ENCODE measurements at regions not wholly inside any gene's neighbourhood (a gene's known extent, or its start where the extent isn't known, plus 50 kb on each side); places are given as distances from the start of the nearest gene placed in this dataset.

DNA sequence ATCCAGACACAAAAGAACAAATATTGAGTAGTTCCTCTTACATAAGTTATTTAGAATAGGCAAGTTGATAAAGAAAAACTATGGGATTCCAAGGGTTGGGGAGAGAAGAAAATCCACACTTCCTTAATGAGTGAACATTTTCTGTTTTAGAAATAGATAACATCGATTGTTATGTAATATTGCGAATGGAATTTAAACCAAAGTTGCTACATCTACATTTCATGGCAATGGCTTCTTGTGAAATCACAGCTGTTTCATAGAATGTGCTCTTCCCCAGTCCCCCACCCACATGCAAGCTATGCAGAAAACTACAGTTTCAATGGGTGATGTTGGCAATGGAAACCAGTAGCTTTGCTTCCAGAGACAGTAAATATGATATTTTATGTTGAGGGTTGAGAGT is 1639.5 kb downstream of the SI start:
- DNase-seq (ENCODE audit: extremely low read depth in 1 of 4, low spot score in 3 of 4) = no peak
- no TSS peak for BruUV-seq (replicated peaks)
- ChIA-PET CTCF (ENCODE audit: low intra/inter-chr PET ratio) (no interaction called here), POLR2A (no interaction called here)
- Histone ChIP-seq H3K4me2 (ENCODE audit: insufficient read depth, low read length) (no peak overlapping the region), H3K27me3 (ENCODE audit: control insufficient read depth in 2 of 2, insufficient read depth in 2 of 2, low read length in 2 of 2) (no peaks in the 10 kb centered on the region), H3K9ac (ENCODE audit: insufficient read depth in 1 of 2, low read depth in 2 of 2, low read length in 2 of 2) (no peak overlapping the region), H2AFZ (ENCODE audit: low read depth, low read length) (no peak overlapping the region), H3K9me1 (ENCODE audit: control insufficient read depth, insufficient read depth, low read length) (no peaks in the 10 kb centered on the region), H3K79me2 (ENCODE audit: control insufficient read depth, insufficient read depth, low read length) (no peaks in the 10 kb centered on the region), H3K36me3 (ENCODE audit: control insufficient read depth, insufficient read depth, low read length) (no peaks in the 10 kb centered on the region), H3K4me1 (replicated peaks in 1 of 2; ENCODE audit: control insufficient read depth in 2 of 2, insufficient read depth in 2 of 2, low read length in 2 of 2) (no peaks in the 10 kb centered on the region), H4K20me1 (replicated peaks; ENCODE audit: control insufficient read depth, insufficient read depth, low read length) (no peaks in the 10 kb centered on the region), H3K4me3 (no peak overlapping the region), H3K9me3 (replicated peaks; ENCODE audit: control insufficient read depth, insufficient read depth, low read depth, low read length) (no peaks in the 10 kb centered on the region), H3K27ac (ENCODE audit: extremely low read depth, low read depth, low read length) (no peak overlapping the region)
- in situ Hi-C loops (cut with MboI) = no loop called here
- 16% methylated on average over 2 of the region's 2 CpGs for WGBS (ENCODE audit: insufficient coverage, low coverage, missing lambda C conversion rate)
- no peak for ATAC-seq
- intact Hi-C loops (cut with micrococcal nuclease) = no loop called here
- no peak for FAIRE-seq
- TF ChIP-seq HMGN3 (IDR thresholded peaks at IDR 0.05; ENCODE audit: borderline replicate concordance, extremely low read depth, insufficient read length, low read depth, low read length) (no peak), FOXP1 (CRISPR knock-in tag; IDR thresholded peaks at IDR 0.05) (no peak), CXXC5 (CRISPR knock-in tag; IDR thresholded peaks at IDR 0.05) (no peak), FOSL1 (tag; conservative IDR thresholded peaks at IDR 0.05) (no peak), ELF4 (CRISPR knock-in tag; IDR thresholded peaks at IDR 0.05) (no peak), ETV6 (IDR thresholded peaks at IDR 0.05; ENCODE audit: borderline replicate concordance in 1 of 2, low read depth in 2 of 2, low read length in 1 of 2) (no peak), ETV6 (CRISPR knock-in tag; IDR thresholded peaks at IDR 0.05; ENCODE audit: borderline replicate concordance) (no peak), HCFC1 (IDR thresholded peaks at IDR 0.05; ENCODE audit: low read depth, low read length) (no peak), ADNP (tag; IDR thresholded peaks at IDR 0.05) (no peak), ZNF589 (CRISPR knock-in tag; IDR thresholded peaks at IDR 0.05; ENCODE audit: low read depth) (no peak), ZBTB17 (CRISPR knock-in tag; IDR thresholded peaks at IDR 0.05) (no peak)
- TF ChIP-seq, protein P1, sequence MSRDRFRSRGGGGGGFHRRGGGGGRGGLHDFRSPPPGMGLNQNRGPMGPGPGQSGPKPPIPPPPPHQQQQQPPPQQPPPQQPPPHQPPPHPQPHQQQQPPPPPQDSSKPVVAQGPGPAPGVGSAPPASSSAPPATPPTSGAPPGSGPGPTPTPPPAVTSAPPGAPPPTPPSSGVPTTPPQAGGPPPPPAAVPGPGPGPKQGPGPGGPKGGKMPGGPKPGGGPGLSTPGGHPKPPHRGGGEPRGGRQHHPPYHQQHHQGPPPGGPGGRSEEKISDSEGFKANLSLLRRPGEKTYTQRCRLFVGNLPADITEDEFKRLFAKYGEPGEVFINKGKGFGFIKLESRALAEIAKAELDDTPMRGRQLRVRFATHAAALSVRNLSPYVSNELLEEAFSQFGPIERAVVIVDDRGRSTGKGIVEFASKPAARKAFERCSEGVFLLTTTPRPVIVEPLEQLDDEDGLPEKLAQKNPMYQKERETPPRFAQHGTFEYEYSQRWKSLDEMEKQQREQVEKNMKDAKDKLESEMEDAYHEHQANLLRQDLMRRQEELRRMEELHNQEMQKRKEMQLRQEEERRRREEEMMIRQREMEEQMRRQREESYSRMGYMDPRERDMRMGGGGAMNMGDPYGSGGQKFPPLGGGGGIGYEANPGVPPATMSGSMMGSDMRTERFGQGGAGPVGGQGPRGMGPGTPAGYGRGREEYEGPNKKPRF (IDR thresholded peaks at IDR 0.05; ENCODE audit: low read depth, low read length) = no peak
- TF ChIP-seq, protein P2, sequence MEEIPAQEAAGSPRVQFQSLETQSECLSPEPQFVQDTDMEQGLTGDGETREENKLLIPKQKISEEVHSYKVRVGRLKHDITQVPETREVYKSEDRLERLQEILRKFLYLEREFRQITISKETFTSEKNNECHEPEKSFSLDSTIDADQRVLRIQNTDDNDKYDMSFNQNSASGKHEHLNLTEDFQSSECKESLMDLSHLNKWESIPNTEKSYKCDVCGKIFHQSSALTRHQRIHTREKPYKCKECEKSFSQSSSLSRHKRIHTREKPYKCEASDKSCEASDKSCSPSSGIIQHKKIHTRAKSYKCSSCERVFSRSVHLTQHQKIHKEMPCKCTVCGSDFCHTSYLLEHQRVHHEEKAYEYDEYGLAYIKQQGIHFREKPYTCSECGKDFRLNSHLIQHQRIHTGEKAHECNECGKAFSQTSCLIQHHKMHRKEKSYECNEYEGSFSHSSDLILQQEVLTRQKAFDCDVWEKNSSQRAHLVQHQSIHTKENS (CRISPR knock-in tag; IDR thresholded peaks at IDR 0.05) = no peak
- TF ChIP-seq, protein P3, sequence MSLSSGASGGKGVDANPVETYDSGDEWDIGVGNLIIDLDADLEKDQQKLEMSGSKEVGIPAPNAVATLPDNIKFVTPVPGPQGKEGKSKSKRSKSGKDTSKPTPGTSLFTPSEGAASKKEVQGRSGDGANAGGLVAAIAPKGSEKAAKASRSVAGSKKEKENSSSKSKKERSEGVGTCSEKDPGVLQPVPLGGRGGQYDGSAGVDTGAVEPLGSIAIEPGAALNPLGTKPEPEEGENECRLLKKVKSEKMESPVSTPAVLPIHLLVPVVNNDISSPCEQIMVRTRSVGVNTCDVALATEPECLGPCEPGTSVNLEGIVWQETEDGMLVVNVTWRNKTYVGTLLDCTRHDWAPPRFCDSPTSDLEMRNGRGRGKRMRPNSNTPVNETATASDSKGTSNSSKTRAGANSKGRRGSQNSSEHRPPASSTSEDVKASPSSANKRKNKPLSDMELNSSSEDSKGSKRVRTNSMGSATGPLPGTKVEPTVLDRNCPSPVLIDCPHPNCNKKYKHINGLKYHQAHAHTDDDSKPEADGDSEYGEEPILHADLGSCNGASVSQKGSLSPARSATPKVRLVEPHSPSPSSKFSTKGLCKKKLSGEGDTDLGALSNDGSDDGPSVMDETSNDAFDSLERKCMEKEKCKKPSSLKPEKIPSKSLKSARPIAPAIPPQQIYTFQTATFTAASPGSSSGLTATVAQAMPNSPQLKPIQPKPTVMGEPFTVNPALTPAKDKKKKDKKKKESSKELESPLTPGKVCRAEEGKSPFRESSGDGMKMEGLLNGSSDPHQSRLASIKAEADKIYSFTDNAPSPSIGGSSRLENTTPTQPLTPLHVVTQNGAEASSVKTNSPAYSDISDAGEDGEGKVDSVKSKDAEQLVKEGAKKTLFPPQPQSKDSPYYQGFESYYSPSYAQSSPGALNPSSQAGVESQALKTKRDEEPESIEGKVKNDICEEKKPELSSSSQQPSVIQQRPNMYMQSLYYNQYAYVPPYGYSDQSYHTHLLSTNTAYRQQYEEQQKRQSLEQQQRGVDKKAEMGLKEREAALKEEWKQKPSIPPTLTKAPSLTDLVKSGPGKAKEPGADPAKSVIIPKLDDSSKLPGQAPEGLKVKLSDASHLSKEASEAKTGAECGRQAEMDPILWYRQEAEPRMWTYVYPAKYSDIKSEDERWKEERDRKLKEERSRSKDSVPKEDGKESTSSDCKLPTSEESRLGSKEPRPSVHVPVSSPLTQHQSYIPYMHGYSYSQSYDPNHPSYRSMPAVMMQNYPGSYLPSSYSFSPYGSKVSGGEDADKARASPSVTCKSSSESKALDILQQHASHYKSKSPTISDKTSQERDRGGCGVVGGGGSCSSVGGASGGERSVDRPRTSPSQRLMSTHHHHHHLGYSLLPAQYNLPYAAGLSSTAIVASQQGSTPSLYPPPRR (CRISPR knock-in tag; IDR thresholded peaks at IDR 0.05; ENCODE audit: borderline replicate concordance) = no peak
- TF ChIP-seq, protein P4, sequence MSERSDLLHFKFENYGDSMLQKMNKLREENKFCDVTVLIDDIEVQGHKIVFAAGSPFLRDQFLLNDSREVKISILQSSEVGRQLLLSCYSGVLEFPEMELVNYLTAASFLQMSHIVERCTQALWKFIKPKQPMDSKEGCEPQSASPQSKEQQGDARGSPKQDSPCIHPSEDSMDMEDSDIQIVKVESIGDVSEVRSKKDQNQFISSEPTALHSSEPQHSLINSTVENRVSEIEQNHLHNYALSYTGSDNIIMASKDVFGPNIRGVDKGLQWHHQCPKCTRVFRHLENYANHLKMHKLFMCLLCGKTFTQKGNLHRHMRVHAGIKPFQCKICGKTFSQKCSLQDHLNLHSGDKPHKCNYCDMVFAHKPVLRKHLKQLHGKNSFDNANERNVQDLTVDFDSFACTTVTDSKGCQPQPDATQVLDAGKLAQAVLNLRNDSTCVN (CRISPR knock-in tag; IDR thresholded peaks at IDR 0.05) = no peak
